Left ventricle myocardium inferior (tissue), 1 donor: ENCODE measurements at regions not wholly inside any gene's neighbourhood (a gene's known extent, or its start where the extent isn't known, plus 50 kb on each side); places are given as distances from the start of the nearest gene placed in this dataset.

Experiments used
- DNase-seq: peaks from one replicate; pipeline ENCODE4 v3.0.0-alpha.2; 2020
- H3K27ac ChIP-seq: fragments of 200-600 bp; replicated peaks from 2 replicates; pipeline ENCODE4 v1.8.0; 2021
- H3K27me3 ChIP-seq: fragments of 200-600 bp; 2 replicates; pipeline ENCODE4 v1.8.0; 2021; ENCODE audit warnings: low read depth
- H3K36me3 ChIP-seq: fragments of 200-600 bp; 2 replicates; pipeline ENCODE4 v1.8.0; 2021
- H3K4me1 ChIP-seq: fragments of 200-600 bp; 2 replicates; pipeline ENCODE4 v1.8.0; 2021
- H3K4me3 ChIP-seq: fragments of 200-600 bp; 2 replicates; pipeline ENCODE4 v1.8.0; 2021; ENCODE audit warnings: mild to moderate bottlenecking, moderate library complexity
- H3K9me3 ChIP-seq: fragments of 200-600 bp; replicated peaks from 2 replicates; pipeline ENCODE4 v1.8.0; 2021
- CTCF ChIP-seq: fragments of 200-600 bp; IDR thresholded peaks from 2 replicates; pipeline ENCODE4 v1.8.0; 2021; ENCODE audit warnings: antibody characterized with exemption, mild to moderate bottlenecking, borderline replicate concordance
- intact Hi-C: fragments of 100-400 bp; cut with micrococcal nuclease; formaldehyde crosslinking; loops from one replicate; pipeline ENCODE4 v1.11.0; 2022
- donor health status: DM: no; HTN: yes; CAD: no; lungs with severe emphysema.

DNA sequence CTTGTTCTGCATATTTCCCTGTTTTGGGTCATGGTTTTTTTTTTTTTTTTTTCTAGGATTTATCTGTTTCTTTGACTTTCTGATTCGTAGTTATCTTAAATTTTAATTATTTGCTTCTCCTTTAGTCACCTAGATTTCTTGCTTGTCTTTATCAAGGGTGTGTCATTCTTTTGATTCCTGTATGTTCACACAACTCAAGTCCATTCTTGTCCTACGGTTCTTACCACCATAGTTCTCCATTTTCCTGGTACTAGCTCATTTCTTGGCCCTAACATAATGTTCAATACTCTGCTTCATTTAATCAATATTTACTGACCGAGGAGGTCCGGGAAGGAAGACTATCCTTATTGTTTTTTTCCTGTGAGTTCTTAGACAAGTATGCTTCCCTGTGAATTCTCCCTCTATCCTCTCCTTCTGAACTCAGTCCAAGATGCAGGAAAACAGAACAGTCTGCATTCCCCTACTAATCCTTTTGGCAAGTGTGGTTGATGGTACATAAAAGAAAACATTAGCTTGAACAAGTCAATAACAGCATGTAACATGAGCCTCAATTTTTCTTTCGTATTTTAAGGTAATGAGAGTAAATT is 1346.4 kb upstream of the SEL1L start:
- Histone ChIP-seq H3K27me3 (no peaks in the 10 kb centered on the region), H3K4me1 (no peaks in the 10 kb centered on the region), H3K9me3 (no peaks in the 10 kb centered on the region), H3K27ac (no peak overlapping the region), H3K4me3 (no peak overlapping the region), H3K36me3 (no peaks in the 10 kb centered on the region)
- no peak for TF ChIP-seq CTCF
- DNase-seq: no peak
- intact Hi-C loops: no loop called here

DNA sequence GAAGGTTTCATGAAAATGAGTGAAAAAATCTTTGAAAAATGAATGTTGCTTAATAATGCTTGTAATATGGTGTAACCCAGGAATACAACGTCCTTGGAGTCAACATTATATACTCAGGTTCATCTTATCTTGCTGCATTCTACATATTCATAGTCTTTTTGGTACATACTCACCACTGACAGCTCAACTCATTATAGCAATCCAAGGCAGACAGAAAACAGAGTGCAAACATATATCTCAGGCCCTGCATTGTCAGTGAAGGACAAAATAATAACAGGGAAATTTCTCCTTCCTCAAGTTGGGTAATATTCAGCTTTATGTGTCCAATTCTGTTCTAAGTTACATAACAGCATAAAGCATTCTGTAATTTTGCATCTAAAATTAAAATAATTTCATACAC is 1353.0 kb upstream of the SEL1L start:
- H3K27me3 ChIP-seq: no peaks in the 10 kb centered on the region
- H3K4me3 ChIP-seq: no peak overlapping the region
- no peak overlapping the region for H3K27ac ChIP-seq
- no peak for TF ChIP-seq CTCF
- no peaks in the 10 kb centered on the region for H3K36me3 ChIP-seq
- H3K9me3 ChIP-seq: no peaks in the 10 kb centered on the region
- no peaks in the 10 kb centered on the region for H3K4me1 ChIP-seq
- no peak for DNase-seq
- intact Hi-C loops: no loop called here

GRCh38 chr14:82889701-82890100 is 1356.0 kb upstream of the SEL1L start:
- TF ChIP-seq CTCF: no peak
- H3K4me3 ChIP-seq: no peak overlapping the region
- no peaks in the 10 kb centered on the region for H3K9me3 ChIP-seq
- no peak for DNase-seq
- no peaks in the 10 kb centered on the region for H3K27me3 ChIP-seq
- H3K36me3 ChIP-seq: no peaks in the 10 kb centered on the region
- H3K27ac ChIP-seq: no peak overlapping the region
- intact Hi-C loops: no loop called here
- H3K4me1 ChIP-seq: no peaks in the 10 kb centered on the region

- Histone ChIP-seq H3K4me1 (no peaks in the 10 kb centered on the region), H3K27me3 (no peaks in the 10 kb centered on the region), H3K36me3 (no peaks in the 10 kb centered on the region), H3K27ac (no peak overlapping the region), H3K9me3 (no peaks in the 10 kb centered on the region), H3K4me3 (no peak overlapping the region)
- no peak for DNase-seq
- intact Hi-C loops: no loop called here
- TF ChIP-seq CTCF: no peak
Measured at GRCh38 chr14:82896476-82896875, 1362.8 kb upstream of the SEL1L start.

- no peak overlapping the region for H3K27ac ChIP-seq
- intact Hi-C loops: no loop called here
- no peak overlapping the region for H3K4me3 ChIP-seq
- no peaks in the 10 kb centered on the region for H3K36me3 ChIP-seq
- no peaks in the 10 kb centered on the region for H3K27me3 ChIP-seq
- no peak for TF ChIP-seq CTCF
- no peaks in the 10 kb centered on the region for H3K9me3 ChIP-seq
- no peak for DNase-seq
- H3K4me1 ChIP-seq: no peaks in the 10 kb centered on the region
Measured at GRCh38 chr14:82897469-82898308, 1364.0 kb upstream of the SEL1L start.
